ENCODE measurements at regions not wholly inside any gene's neighbourhood (a gene's known extent, or its start where the extent isn't known, plus 50 kb on each side); places are given as distances from the start of the nearest gene placed in this dataset.
"Not testable (repeated sequence)": the region's sequence is repeated elsewhere in the genome, so short reads cannot be mapped to it uniquely, and the experiment has no call there.

- DNase-seq, result no peak
- no peak for TF ChIP-seq GATA1 (IDR thresholded peaks at IDR 0.05; ENCODE audit: low read depth, low read length)
- TF ChIP-seq POLR2A (IDR thresholded peaks at IDR 0.05; ENCODE audit: low read length), result no peak
Measured at GRCh38 chr3:65018801-65019200, 331.0 kb upstream of the ADAMTS9 start.

GRCh38 chr3:65017359-65017758 lies 329.6 kb upstream of the ADAMTS9 start:
- no peak for DNase-seq
- TF ChIP-seq POLR2A (IDR thresholded peaks at IDR 0.05; ENCODE audit: low read length), result no peak
- no peak for TF ChIP-seq GATA1 (IDR thresholded peaks at IDR 0.05; ENCODE audit: low read depth, low read length)

GRCh38 chr3:65015711-65016110 lies 327.9 kb upstream of the ADAMTS9 start:
- no peak for DNase-seq
- no peak for TF ChIP-seq POLR2A (IDR thresholded peaks at IDR 0.05; ENCODE audit: low read length)
- TF ChIP-seq GATA1 (IDR thresholded peaks at IDR 0.05; ENCODE audit: low read depth, low read length), result no peak

- no peak for DNase-seq
Measured at GRCh38 chr3:65013053-65013452, 325.3 kb upstream of the ADAMTS9 start.

DNA sequence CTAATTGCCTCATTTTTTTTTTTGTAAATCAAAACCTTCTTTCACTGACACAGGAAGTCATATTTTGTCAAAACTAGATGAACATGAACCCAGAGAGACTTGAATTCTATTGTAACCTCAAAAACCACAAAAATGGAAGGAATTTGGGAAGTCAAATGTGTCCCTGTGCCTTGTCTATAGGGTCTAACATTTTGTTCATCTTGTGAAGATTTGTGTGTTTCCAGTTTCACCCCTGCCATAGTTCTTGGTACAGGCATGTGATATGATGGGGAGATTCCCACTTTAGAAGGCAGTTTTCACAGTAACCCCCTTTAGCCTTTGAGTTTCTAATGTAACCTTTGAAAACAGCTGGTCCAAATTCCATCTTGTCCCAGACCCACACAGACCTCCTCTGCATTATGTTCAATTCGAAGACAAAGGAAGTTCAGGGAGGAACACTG lies 318.5 kb upstream of the ADAMTS9 start:
- TF ChIP-seq POLR2A (IDR thresholded peaks at IDR 0.05; ENCODE audit: low read length) (no peak), GATA1 (IDR thresholded peaks at IDR 0.05; ENCODE audit: low read depth, low read length) (no peak)
- no peak for DNase-seq

More at GRCh38 chr3:65013053-65013452, 325.3 kb upstream of the ADAMTS9 start:
- no peak for TF ChIP-seq POLR2A (IDR thresholded peaks at IDR 0.05; ENCODE audit: low read length)
- no peak for TF ChIP-seq GATA1 (IDR thresholded peaks at IDR 0.05; ENCODE audit: low read depth, low read length)

GRCh38 chr3:65005486-65005885 lies 317.7 kb upstream of the ADAMTS9 start:
- no peak for DNase-seq
- no peak for TF ChIP-seq POLR2A (IDR thresholded peaks at IDR 0.05; ENCODE audit: low read length)
- no peak for TF ChIP-seq GATA1 (IDR thresholded peaks at IDR 0.05; ENCODE audit: low read depth, low read length)

- TF ChIP-seq POLR2A (IDR thresholded peaks at IDR 0.05; ENCODE audit: low read length), result no peak
- no peak for TF ChIP-seq GATA1 (IDR thresholded peaks at IDR 0.05; ENCODE audit: low read depth, low read length)
Measured at GRCh38 chr3:65004795-65005295, 317.0 kb upstream of the ADAMTS9 start.

DNA sequence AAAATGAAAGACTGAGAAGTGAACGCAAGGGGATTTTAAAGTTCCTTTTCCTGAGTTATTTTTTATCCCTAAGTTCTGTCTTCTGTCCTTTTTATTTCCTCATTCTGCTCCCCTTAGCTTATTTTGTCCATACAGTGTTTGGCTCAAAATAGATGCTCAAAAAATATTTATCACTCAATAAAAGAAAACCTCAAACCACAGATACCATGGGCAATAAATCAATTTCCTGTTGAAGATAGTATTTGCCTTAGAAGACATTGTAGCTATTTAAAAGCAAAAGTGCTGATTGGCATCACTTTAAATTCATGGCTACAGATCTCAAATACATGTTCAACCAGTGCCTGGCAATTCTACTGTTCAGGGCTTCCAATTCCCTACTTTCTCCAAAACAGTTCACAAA lies 316.5 kb upstream of the ADAMTS9 start:
- no peak for DNase-seq
- TF ChIP-seq POLR2A (IDR thresholded peaks at IDR 0.05; ENCODE audit: low read length) (no peak), GATA1 (IDR thresholded peaks at IDR 0.05; ENCODE audit: low read depth, low read length) (no peak)

More at GRCh38 chr3:65004795-65005295, 317.0 kb upstream of the ADAMTS9 start:
- no peak for DNase-seq

DNA sequence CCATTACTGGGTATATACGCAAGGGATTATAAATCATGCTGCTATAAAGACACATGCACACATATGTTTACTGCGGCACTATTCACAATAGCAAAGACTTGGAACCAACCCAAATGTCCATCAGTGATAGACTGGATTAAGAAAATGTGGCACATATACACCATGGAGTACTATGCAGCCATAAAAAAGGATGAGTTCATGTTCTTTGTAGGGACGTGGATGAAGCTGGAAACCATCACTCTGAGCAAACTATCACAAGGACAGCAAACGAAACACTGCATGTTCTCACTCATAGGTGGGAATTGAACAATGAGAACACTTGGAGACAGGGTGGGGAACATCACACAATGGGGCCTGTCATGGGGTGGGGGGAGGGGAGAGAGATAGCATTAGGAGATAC lies 313.3 kb upstream of the ADAMTS9 start:
- DNase-seq, result not testable (repeated sequence)

DNA sequence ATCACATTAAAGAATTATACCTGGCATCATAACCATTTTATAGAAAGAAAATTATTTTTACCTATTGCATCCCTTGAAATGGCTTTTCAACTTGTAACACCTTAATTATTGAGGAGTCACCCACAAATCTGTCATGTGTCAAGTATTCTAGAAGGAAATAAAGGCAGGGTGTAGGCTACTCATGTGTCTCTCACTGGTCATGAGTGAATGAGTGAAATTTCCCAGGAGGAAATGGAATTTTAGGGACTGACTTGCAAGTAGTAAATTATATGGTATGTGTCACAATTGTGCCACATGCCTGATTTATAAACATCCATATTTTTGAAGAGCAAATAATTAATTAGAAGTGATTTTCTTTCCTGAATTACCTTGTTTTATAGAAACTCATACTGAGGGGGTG lies 310.5 kb upstream of the ADAMTS9 start:
- TF ChIP-seq POLR2A (IDR thresholded peaks at IDR 0.05; ENCODE audit: low read length), result no peak
- TF ChIP-seq GATA1 (IDR thresholded peaks at IDR 0.05; ENCODE audit: low read depth, low read length), result no peak
- DNase-seq, result no peak

DNA sequence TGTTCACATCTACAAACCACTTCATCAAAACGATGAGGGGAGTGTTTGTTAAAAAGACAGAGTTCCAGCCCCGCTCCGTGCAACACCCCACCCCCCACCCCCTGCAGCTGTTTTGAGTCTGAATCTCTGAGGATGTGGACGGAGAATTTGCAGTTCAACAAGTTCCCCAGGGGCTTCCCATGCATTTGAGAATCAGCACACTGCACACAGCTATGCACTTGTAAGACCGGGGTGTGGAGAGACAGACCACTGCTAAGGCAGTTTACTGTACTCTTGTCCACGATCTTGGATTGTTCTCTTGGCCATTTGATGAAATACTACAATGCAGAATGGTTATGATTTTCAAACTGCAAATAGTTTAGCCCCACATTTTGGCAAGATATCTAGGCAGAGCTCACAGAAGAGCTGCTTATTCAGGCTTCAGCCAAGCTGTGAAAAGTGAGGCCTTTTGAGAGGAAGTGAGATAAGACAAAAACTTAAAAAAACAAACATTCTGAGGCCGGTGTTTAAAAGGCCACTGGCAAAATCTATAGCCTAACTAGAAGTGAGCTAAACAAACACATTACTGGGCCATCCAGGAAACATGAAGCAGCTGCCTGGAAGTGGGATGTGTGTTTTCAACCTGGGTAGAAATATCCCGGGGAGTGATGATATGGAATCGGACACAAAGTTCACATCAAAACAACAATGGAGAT lies 308.2 kb upstream of the ADAMTS9 start:
- TF ChIP-seq POLR2A (IDR thresholded peaks at IDR 0.05; ENCODE audit: low read length) (no peak), GATA1 (IDR thresholded peaks at IDR 0.05; ENCODE audit: low read depth, low read length) (no peak)
- DNase-seq, result no peak

GRCh38 chr3:64993781-64994180 lies 306.0 kb upstream of the ADAMTS9 start:
- no peak for TF ChIP-seq GATA1 (IDR thresholded peaks at IDR 0.05; ENCODE audit: low read depth, low read length)
- TF ChIP-seq POLR2A (IDR thresholded peaks at IDR 0.05; ENCODE audit: low read length), result no peak
- no peak for DNase-seq

GRCh38 chr3:64992530-64993285 lies 304.9 kb upstream of the ADAMTS9 start:
- DNase-seq, result no peak
- TF ChIP-seq POLR2A (IDR thresholded peaks at IDR 0.05; ENCODE audit: low read length) (no peak), GATA1 (IDR thresholded peaks at IDR 0.05; ENCODE audit: low read depth, low read length) (no peak)

DNA sequence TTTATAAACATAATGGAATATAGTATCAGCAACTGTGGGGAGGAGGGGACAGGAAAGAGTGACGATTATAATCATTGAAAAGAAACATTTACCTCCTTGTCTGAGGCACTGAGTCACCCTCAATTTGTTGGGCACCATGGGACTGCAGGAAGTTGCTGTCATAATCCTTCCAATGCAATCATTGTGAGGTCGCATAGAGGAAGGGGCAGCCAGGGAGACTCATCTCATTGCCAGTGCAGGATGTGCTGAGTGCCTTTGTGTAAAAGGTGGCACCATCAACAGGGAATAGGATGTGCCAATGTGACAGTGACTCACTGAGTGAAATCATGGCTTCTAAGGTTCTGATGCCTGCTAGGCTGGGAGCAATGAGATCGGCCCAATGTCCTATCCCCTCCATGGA lies 300.4 kb upstream of the ADAMTS9 start:
- no peak for DNase-seq
- TF ChIP-seq GATA1 (IDR thresholded peaks at IDR 0.05; ENCODE audit: low read depth, low read length) (no peak), POLR2A (IDR thresholded peaks at IDR 0.05; ENCODE audit: low read length) (no peak)

DNA sequence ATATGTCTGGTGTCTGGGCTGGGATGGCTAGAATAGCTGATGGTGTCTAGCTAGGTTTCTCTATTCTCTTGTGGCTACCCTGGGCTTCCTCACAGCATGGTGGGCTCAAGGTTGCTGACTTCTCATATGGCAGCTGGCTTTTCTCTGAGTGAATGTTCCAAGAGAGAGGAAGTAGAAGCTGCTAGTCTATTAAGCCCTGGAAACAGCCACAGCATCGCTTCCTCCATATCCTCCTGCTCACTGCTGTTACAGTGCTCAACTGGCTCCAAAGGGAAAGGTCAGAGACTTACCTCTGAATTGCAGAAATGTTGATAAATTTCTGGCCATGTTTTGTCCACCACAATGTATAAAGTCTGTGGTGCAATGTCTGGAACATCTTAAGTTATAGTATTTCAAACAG lies 299.9 kb upstream of the ADAMTS9 start:
- no peak for TF ChIP-seq POLR2A (IDR thresholded peaks at IDR 0.05; ENCODE audit: low read length)
- no peak for TF ChIP-seq GATA1 (IDR thresholded peaks at IDR 0.05; ENCODE audit: low read depth, low read length)
- no peak for DNase-seq
